SK-N-SH treated with all-trans-retinoic acid at 6 μM for 48 hours (cell line): ENCODE measurements at regions not wholly inside any gene's neighbourhood (a gene's known extent, or its start where the extent isn't known, plus 50 kb on each side); places are given as distances from the start of the nearest gene placed in this dataset.

Experiments used
- ATAC-seq: fragments of 200-7000 bp; cut with Tn5 transposase; 3 replicates; pipeline ENCODE4 v1.9.1; 2020; ENCODE audit warnings: mild to moderate bottlenecking, moderate library complexity
- ARNTL ChIP-seq: fragments of 450-650 bp; formaldehyde crosslinking; IDR thresholded peaks from 2 replicates; pipeline ENCODE4 v1.5.0; 2020; ENCODE audit warnings: low read depth, mild to moderate bottlenecking, moderate library complexity, borderline replicate concordance
- BACH2 ChIP-seq: fragments of 250-450 bp; sonication (Bioruptor Pico); IDR thresholded peaks from 2 replicates; pipeline ENCODE4 v1.9.0; 2021; ENCODE audit warnings: mild to moderate bottlenecking, borderline replicate concordance
- CSDC2 ChIP-seq: fragments of 250-450 bp; sonication (Bioruptor Pico); IDR thresholded peaks from 2 replicates; pipeline ENCODE4 v1.5.0; 2020; ENCODE audit warnings: mild to moderate bottlenecking, moderate library complexity
- ESRRG ChIP-seq: fragments of 250-450 bp; sonication (Bioruptor Pico); IDR thresholded peaks from 2 replicates; pipeline ENCODE4 v1.6.1; 2021; ENCODE audit warnings: mild to moderate bottlenecking
- GLIS3 ChIP-seq: fragments of 250-450 bp; sonication (Bioruptor Pico); IDR thresholded peaks from 2 replicates; pipeline ENCODE4 v1.5.0; 2020; ENCODE audit warnings: mild to moderate bottlenecking, moderate library complexity
- ISL1 ChIP-seq: fragments of 250-450 bp; sonication (Bioruptor Pico); IDR thresholded peaks from 2 replicates; pipeline ENCODE4 v2.1.2; 2022; ENCODE audit warnings: mild to moderate bottlenecking, moderate library complexity
- OSR1 ChIP-seq: fragments of 250-450 bp; sonication (Bioruptor Pico); IDR thresholded peaks from 2 replicates; pipeline ENCODE4 v1.8.0; 2022; ENCODE audit warnings: moderate library complexity, mild to moderate bottlenecking, inconsistent platforms
- PATZ1 ChIP-seq: fragments of 250-450 bp; sonication (Bioruptor Pico); IDR thresholded peaks from 2 replicates; pipeline ENCODE4 v1.8.0; 2020; ENCODE audit warnings: mild to moderate bottlenecking, moderate library complexity, borderline replicate concordance
- PPARA ChIP-seq: fragments of 250-450 bp; sonication (Bioruptor Pico); IDR thresholded peaks from 2 replicates; pipeline ENCODE4 v1.5.0; 2020; ENCODE audit warnings: mild to moderate bottlenecking, borderline replicate concordance
- RARB ChIP-seq: fragments of 250-450 bp; sonication (Bioruptor Pico); IDR thresholded peaks from 2 replicates; pipeline ENCODE4 v1.8.0; 2021; ENCODE audit warnings: mild to moderate bottlenecking, moderate library complexity
- SNAI2 ChIP-seq: fragments of 250-450 bp; sonication (Bioruptor Pico); IDR thresholded peaks from 2 replicates; pipeline ENCODE4 v1.5.0; 2020; ENCODE audit warnings: mild to moderate bottlenecking, moderate library complexity
- TCF4 ChIP-seq: fragments of 250-450 bp; sonication (Bioruptor Pico); IDR thresholded peaks from 2 replicates; pipeline ENCODE4 v1.8.0; 2021; ENCODE audit warnings: mild to moderate bottlenecking, moderate library complexity, borderline replicate concordance
- TOX ChIP-seq: fragments of 250-450 bp; sonication (Bioruptor Pico); IDR thresholded peaks from 2 replicates; pipeline ENCODE4 v1.8.0; 2021; ENCODE audit warnings: mild to moderate bottlenecking, moderate library complexity, borderline replicate concordance
- ZC3H10 ChIP-seq: fragments of 250-450 bp; sonication (Bioruptor Pico); IDR thresholded peaks from 2 replicates; pipeline ENCODE4 v1.5.1; 2021; ENCODE audit warnings: mild to moderate bottlenecking, moderate library complexity
- ZFP3 ChIP-seq: fragments of 250-450 bp; sonication (Bioruptor Pico); IDR thresholded peaks from 2 replicates; pipeline ENCODE4 v1.5.0; 2020; ENCODE audit warnings: mild to moderate bottlenecking, moderate library complexity
- ZFP30 ChIP-seq: fragments of 450-650 bp; formaldehyde crosslinking; IDR thresholded peaks from 2 replicates; pipeline ENCODE4 v1.5.0; 2022; ENCODE audit warnings: mild to moderate bottlenecking, moderate library complexity
- ZNF565 ChIP-seq: fragments of 450-650 bp; formaldehyde crosslinking; conservative IDR thresholded peaks from 2 replicates; pipeline ENCODE4 v1.5.0; 2020; ENCODE audit warnings: low read depth, mild to moderate bottlenecking, moderate library complexity
- ZNF70 ChIP-seq: fragments of 450-650 bp; formaldehyde crosslinking; IDR thresholded peaks from 2 replicates; pipeline ENCODE4 v1.5.0; 2020; ENCODE audit warnings: mild to moderate bottlenecking, moderate library complexity
- ZNF8 ChIP-seq: fragments of 450-650 bp; formaldehyde crosslinking; IDR thresholded peaks from 2 replicates; pipeline ENCODE4 v1.5.0; 2020; ENCODE audit warnings: mild to moderate bottlenecking, moderate library complexity
- TF ChIP-seq, protein P1 (sequence below): fragments of 250-450 bp; sonication (Bioruptor Pico); IDR thresholded peaks from 2 replicates; pipeline ENCODE4 v1.5.1; 2021; ENCODE audit warnings: mild to moderate bottlenecking, moderate library complexity
- TF ChIP-seq, protein P2 (sequence below): fragments of 250-450 bp; sonication (Bioruptor Pico); IDR thresholded peaks from 2 replicates; pipeline ENCODE4 v1.5.0; 2020; ENCODE audit warnings: mild to moderate bottlenecking, moderate library complexity
- TF ChIP-seq, protein P3 (sequence below): fragments of 250-450 bp; sonication (Bioruptor Pico); IDR thresholded peaks from 2 replicates; pipeline ENCODE4 v1.5.1; 2020; ENCODE audit warnings: low read depth, mild to moderate bottlenecking, moderate library complexity

GRCh38 chr2:236981701-236982485 is 103.8 kb upstream of the COPS8 start:
- TF ChIP-seq ZFP30 (CRISPR knock-in tag) (no peak), OSR1 (CRISPR knock-in tag) (no peak), PPARA (CRISPR knock-in tag) (no peak), GLIS3 (CRISPR knock-in tag) (no peak), BACH2 (CRISPR knock-in tag) (no peak), ZNF8 (CRISPR knock-in tag) (no peak), ZNF565 (no peak), ZC3H10 (CRISPR knock-in tag) (no peak)
- TF ChIP-seq, protein P1, sequence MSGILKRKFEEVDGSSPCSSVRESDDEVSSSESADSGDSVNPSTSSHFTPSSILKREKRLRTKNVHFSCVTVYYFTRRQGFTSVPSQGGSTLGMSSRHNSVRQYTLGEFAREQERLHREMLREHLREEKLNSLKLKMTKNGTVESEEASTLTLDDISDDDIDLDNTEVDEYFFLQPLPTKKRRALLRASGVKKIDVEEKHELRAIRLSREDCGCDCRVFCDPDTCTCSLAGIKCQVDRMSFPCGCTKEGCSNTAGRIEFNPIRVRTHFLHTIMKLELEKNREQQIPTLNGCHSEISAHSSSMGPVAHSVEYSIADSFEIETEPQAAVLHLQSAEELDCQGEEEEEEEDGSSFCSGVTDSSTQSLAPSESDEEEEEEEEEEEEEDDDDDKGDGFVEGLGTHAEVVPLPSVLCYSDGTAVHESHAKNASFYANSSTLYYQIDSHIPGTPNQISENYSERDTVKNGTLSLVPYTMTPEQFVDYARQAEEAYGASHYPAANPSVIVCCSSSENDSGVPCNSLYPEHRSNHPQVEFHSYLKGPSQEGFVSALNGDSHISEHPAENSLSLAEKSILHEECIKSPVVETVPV (CRISPR knock-in tag), result no peak
- TF ChIP-seq, protein P2, sequence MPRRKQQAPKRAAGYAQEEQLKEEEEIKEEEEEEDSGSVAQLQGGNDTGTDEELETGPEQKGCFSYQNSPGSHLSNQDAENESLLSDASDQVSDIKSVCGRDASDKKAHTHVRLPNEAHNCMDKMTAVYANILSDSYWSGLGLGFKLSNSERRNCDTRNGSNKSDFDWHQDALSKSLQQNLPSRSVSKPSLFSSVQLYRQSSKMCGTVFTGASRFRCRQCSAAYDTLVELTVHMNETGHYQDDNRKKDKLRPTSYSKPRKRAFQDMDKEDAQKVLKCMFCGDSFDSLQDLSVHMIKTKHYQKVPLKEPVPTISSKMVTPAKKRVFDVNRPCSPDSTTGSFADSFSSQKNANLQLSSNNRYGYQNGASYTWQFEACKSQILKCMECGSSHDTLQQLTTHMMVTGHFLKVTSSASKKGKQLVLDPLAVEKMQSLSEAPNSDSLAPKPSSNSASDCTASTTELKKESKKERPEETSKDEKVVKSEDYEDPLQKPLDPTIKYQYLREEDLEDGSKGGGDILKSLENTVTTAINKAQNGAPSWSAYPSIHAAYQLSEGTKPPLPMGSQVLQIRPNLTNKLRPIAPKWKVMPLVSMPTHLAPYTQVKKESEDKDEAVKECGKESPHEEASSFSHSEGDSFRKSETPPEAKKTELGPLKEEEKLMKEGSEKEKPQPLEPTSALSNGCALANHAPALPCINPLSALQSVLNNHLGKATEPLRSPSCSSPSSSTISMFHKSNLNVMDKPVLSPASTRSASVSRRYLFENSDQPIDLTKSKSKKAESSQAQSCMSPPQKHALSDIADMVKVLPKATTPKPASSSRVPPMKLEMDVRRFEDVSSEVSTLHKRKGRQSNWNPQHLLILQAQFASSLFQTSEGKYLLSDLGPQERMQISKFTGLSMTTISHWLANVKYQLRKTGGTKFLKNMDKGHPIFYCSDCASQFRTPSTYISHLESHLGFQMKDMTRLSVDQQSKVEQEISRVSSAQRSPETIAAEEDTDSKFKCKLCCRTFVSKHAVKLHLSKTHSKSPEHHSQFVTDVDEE (CRISPR knock-in tag), result no peak
- TF ChIP-seq, protein P3, sequence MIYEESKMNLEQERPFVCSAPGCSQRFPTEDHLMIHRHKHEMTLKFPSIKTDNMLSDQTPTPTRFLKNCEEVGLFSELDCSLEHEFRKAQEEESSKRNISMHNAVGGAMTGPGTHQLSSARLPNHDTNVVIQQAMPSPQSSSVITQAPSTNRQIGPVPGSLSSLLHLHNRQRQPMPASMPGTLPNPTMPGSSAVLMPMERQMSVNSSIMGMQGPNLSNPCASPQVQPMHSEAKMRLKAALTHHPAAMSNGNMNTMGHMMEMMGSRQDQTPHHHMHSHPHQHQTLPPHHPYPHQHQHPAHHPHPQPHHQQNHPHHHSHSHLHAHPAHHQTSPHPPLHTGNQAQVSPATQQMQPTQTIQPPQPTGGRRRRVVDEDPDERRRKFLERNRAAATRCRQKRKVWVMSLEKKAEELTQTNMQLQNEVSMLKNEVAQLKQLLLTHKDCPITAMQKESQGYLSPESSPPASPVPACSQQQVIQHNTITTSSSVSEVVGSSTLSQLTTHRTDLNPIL (CRISPR knock-in tag), result no peak
- ATAC-seq, result no peak

DNA sequence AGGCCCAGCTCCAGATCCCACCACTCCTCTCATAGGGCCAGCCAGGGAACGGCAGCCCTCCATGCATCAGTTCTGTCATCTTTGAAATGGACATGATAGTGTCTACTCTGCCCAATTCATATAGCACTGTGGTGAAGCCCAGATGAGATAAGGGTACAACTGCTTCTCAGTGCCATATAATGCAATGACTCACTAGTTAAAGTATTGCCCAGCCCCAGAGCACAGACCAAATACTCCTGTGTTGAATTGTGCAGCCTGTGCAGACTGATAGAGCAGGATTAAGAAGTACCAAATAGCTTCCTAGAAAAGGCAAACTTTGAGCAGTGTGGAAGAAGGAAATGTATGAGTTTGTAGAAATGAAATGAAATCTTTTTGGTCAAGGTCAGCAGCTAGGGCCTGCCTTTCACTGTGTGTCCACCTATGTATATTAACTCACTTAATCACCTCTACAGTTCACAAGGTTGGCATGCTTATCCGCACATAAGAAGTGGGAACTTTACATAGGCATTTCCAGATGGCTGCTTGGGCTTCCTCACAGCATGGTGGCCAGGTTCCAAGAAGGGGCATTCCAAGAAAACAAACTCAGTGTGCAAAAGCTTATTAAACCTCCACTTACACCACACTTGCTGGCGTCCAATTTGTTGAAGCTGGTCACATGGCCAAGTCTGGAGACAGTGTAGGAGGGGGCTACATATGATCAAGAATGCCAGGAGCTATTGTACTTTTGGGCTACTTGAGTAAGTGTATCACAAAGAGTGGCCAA is 102.8 kb upstream of the COPS8 start:
- no peak for TF ChIP-seq TOX (CRISPR knock-in tag)
- ATAC-seq, result no peak

GRCh38 chr2:236984046-236984445 is 101.6 kb upstream of the COPS8 start:
- ATAC-seq, result no peak
- TF ChIP-seq CSDC2 (CRISPR knock-in tag) (no peak), ZFP30 (CRISPR knock-in tag) (no peak), ARNTL (CRISPR knock-in tag) (no peak), ZNF70 (CRISPR knock-in tag) (no peak), OSR1 (CRISPR knock-in tag) (no peak), ZC3H10 (CRISPR knock-in tag) (no peak), ZFP3 (CRISPR knock-in tag) (no peak), TCF4 (no peak), ZNF565 (no peak), BACH2 (CRISPR knock-in tag) (no peak)

DNA sequence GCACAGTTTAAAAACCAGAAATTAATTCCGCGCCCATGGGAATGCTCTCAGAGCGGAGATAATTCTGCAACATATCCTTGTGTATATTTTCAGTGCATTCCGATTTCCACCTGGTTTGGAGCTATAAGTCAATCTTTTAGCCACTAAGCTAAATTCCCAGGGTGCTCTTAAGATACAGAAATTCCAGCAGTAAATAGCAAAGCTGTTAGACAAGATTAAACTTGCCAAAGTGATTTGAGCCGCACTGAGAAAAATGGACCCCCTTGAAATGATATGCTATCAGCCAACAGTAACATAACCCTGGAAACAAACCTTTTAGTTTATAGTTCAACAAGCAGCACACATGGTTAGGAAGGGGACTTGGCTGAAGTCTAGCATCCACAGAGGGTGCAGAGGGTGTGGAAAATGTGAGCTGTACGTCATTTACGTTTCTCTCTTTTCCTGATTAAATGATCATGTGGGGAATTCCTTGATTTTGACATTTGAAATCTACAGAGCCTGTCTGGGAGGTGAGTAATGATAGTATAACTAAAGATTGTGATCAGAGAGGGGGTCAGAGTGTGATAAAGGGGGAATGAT is 99.8 kb upstream of the COPS8 start:
- TF ChIP-seq ARNTL (CRISPR knock-in tag), result no peak
- TF ChIP-seq ZNF70 (CRISPR knock-in tag), result no peak
- TF ChIP-seq ZFP30 (CRISPR knock-in tag), result no peak
- TF ChIP-seq ZFP3 (CRISPR knock-in tag), result no peak
- TF ChIP-seq ISL1 (CRISPR knock-in tag), result no peak
- no peak for TF ChIP-seq ZNF8 (CRISPR knock-in tag)
- TF ChIP-seq, protein P1 (CRISPR knock-in tag), result no peak
- no peak for TF ChIP-seq PPARA (CRISPR knock-in tag)
- TF ChIP-seq PATZ1 (CRISPR knock-in tag), result no peak
- no peak for TF ChIP-seq RARB (CRISPR knock-in tag)
- TF ChIP-seq, protein P2 (CRISPR knock-in tag), result no peak
- TF ChIP-seq ESRRG (CRISPR knock-in tag), result no peak
- no peak for TF ChIP-seq SNAI2 (CRISPR knock-in tag)
- no peak for ATAC-seq
